Mesenchymal stem cell (in vitro differentiated cells and primary cell): ENCODE measurements at regions not wholly inside any gene's neighbourhood (a gene's known extent, or its start where the extent isn't known, plus 50 kb on each side); places are given as distances from the start of the nearest gene placed in this dataset.
"Not testable (repeated sequence)": the region's sequence is repeated elsewhere in the genome, so short reads cannot be mapped to it uniquely, and the experiment has no call there.

Source experiments
- DNase-seq: peaks from one replicate; pipeline ENCODE4 v3.0.0-alpha.2; 2013
- H2AFZ ChIP-seq: one replicate; pipeline ENCODE4 v1.6.1; 2013; ENCODE audit warnings: low read depth, mild to moderate bottlenecking, control low read depth, inconsistent platforms, low read length, moderate library complexity
- H2AK5ac ChIP-seq: 2 replicates; pipeline ENCODE4 v1.6.1; 2013; ENCODE audit warnings: low read length, moderate library complexity, mild to moderate bottlenecking, inconsistent platforms; ENCODE audit not compliant: severe bottlenecking
- H2BK120ac ChIP-seq: one replicate; pipeline ENCODE4 v1.6.1; 2013; ENCODE audit warnings: low read depth, mild to moderate bottlenecking, inconsistent platforms, low read length, moderate library complexity
- H2BK12ac ChIP-seq, 2 experiments: one replicate each; pipeline ENCODE4 v1.6.1; 2013; ENCODE audit warnings: inconsistent platforms in 2 of 2, low read length in 2 of 2, mild to moderate bottlenecking in 2 of 2, moderate library complexity in 2 of 2, control low read depth in 1 of 2
- H2BK15ac ChIP-seq: one replicate; pipeline ENCODE4 v1.6.1; 2013; ENCODE audit warnings: mild to moderate bottlenecking, low read depth, inconsistent platforms; ENCODE audit not compliant: poor library complexity, severe bottlenecking
- H2BK5ac ChIP-seq: 2 replicates; pipeline ENCODE4 v1.6.1; 2013; ENCODE audit warnings: low read depth, mild to moderate bottlenecking, low read length, control low read depth, inconsistent platforms; ENCODE audit not compliant: poor library complexity, severe bottlenecking
- H3K14ac ChIP-seq, 2 experiments: one replicate each; pipeline ENCODE4 v1.6.1; 2013; ENCODE audit warnings: inconsistent platforms in 2 of 2, low read length in 2 of 2, control low read depth in 1 of 2, mild to moderate bottlenecking in 1 of 2, moderate library complexity in 1 of 2
- H3K18ac ChIP-seq, 2 experiments: one replicate each; pipeline ENCODE4 v1.6.1; 2013; ENCODE audit warnings: inconsistent platforms in 2 of 2, low read length in 2 of 2, control low read depth in 1 of 2, low read depth in 1 of 2, mild to moderate bottlenecking in 1 of 2
- H3K23ac ChIP-seq, 2 experiments: one replicate each; pipeline ENCODE4 v1.6.1; 2013; ENCODE audit warnings: inconsistent platforms in 2 of 2, low read length in 2 of 2, mild to moderate bottlenecking in 2 of 2, moderate library complexity in 2 of 2, control low read depth in 1 of 2
- H3K27ac ChIP-seq: 2 replicates; pipeline ENCODE4 v1.5.1; 2013; ENCODE audit warnings: mild to moderate bottlenecking, moderate library complexity, low read length, control low read depth, inconsistent platforms; ENCODE audit not compliant: poor library complexity, severe bottlenecking
- H3K27me3 ChIP-seq, 2 experiments: 2 replicates each; pipeline versions ENCODE4 v1.6.1 to v1.7.0; 2013; ENCODE audit warnings: low read length in 2 of 2, mild to moderate bottlenecking in 2 of 2, moderate library complexity in 2 of 2, control low read depth in 1 of 2, inconsistent platforms in 1 of 2; ENCODE audit not compliant: control insufficient read depth in 1 of 2, insufficient read depth in 1 of 2
- H3K36me3 ChIP-seq, 2 experiments: 2 replicates each; pipeline versions ENCODE4 v1.6.1 to v1.7.0; 2013; ENCODE audit warnings: low read length in 2 of 2, control low read depth in 1 of 2, inconsistent platforms in 1 of 2, low read depth in 1 of 2, mild to moderate bottlenecking in 1 of 2; ENCODE audit not compliant: insufficient read depth in 2 of 2, control insufficient read depth in 1 of 2
- H3K4ac ChIP-seq, 2 experiments: one replicate each; pipeline ENCODE4 v1.6.1; 2013; ENCODE audit warnings: inconsistent platforms in 2 of 2, low read length in 2 of 2, mild to moderate bottlenecking in 2 of 2, moderate library complexity in 2 of 2, control low read depth in 1 of 2, low read depth in 1 of 2
- H3K4me1 ChIP-seq: 2 replicates; pipeline ENCODE4 v1.6.1; 2013; ENCODE audit warnings: low read depth, low read length, control low read depth; ENCODE audit not compliant: control insufficient read depth, insufficient read depth
- H3K4me2 ChIP-seq: 2 replicates; pipeline ENCODE4 v1.6.1; 2013; ENCODE audit warnings: low read length, mild to moderate bottlenecking, inconsistent platforms; ENCODE audit not compliant: poor library complexity, severe bottlenecking
- H3K4me3 ChIP-seq, 2 experiments: 2 replicates each; pipeline versions ENCODE4 v1.5.1 to v1.7.0; 2013; ENCODE audit warnings: low read length in 2 of 2, mild to moderate bottlenecking in 2 of 2, control low read depth in 1 of 2, low read depth in 1 of 2; ENCODE audit not compliant: insufficient read depth in 1 of 2
- H3K79me1 ChIP-seq: replicated peaks from 2 replicates; pipeline ENCODE4 v1.6.1; 2013; ENCODE audit warnings: mild to moderate bottlenecking, control low read depth, low read length, inconsistent platforms; ENCODE audit not compliant: poor library complexity, severe bottlenecking
- H3K9ac ChIP-seq: 2 replicates; pipeline ENCODE4 v1.7.0; 2013; ENCODE audit warnings: mild to moderate bottlenecking, low read length, moderate library complexity
- H3K9me3 ChIP-seq: 2 replicates; pipeline ENCODE4 v1.7.0; 2013; ENCODE audit warnings: mild to moderate bottlenecking, low read length; ENCODE audit not compliant: control insufficient read depth
- H4K8ac ChIP-seq: one replicate; pipeline ENCODE4 v1.6.1; 2013; ENCODE audit warnings: inconsistent platforms, mild to moderate bottlenecking, low read length, moderate library complexity
- H4K91ac ChIP-seq: one replicate; pipeline ENCODE4 v1.6.1; 2013; ENCODE audit warnings: mild to moderate bottlenecking, low read length, inconsistent platforms
- WGBS: methylation state at CpG from one replicate; pipeline ENCODE4 v1.1.7; 2013; ENCODE audit warnings: mixed read lengths; 5-methylcytosine and 5-hydroxymethylcytosine counted together

DNA sequence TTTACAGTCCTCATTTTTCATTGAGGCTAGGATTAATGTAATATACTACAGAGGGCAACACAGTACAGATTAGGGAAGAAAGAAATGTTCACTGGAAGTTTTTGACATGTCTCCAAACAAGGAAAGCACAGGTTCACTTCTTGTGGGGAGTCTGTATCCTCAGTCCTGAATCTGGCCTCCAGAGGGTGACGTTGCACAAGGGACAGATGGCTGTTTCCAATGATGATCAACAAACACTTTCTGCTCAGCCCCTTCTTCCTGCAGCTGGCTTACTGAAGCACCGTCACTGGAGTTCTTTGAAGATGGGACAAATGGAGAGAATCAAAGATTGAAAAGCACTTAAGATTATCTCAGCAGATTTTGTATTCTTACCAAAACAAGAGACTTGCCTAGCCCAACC lies 123.3 kb upstream of the OR4E1 start:
- no peak overlapping the region for H3K27ac ChIP-seq
- no peak overlapping the region for H3K4me2 ChIP-seq

DNA sequence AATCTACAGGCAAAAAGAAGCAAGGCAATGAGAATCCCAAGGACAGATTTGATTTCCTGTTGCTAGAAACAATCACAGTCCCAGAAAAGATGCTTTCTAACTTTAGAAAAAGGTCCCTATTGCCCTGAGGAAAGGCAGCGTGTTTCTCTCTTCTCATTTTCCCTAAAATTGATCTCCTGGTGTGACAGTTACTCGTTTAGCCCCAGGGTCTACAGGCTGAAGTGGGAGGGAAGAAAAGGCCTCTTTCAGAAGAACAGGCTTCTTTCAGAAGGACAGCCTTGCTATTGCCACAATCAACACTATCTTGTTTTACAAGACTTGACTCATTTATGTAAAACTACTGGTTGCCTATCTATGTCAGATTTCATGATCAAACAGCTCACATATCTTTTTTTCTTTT lies 121.8 kb upstream of the OR4E1 start:
- H4K91ac ChIP-seq, result no peak overlapping the region
- H4K8ac ChIP-seq, result no peak overlapping the region
- no peaks in the 10 kb centered on the region for H3K4me1 ChIP-seq
- no peak overlapping the region for H2BK15ac ChIP-seq
- WGBS, result no CpG with 5 or more reads among the region's 2 CpGs
- no peak overlapping the region for H3K4me3 ChIP-seq
- H3K4ac ChIP-seq, result no peak overlapping the region
- H3K27me3 ChIP-seq, result no peaks in the 10 kb centered on the region
- H3K27ac ChIP-seq, result no peak overlapping the region
- no peaks in the 10 kb centered on the region for H3K36me3 ChIP-seq
- no peaks in the 10 kb centered on the region for H3K79me1 ChIP-seq
- no peaks in the 10 kb centered on the region for H3K9me3 ChIP-seq
- no peak overlapping the region for H3K9ac ChIP-seq
- no peak overlapping the region for H3K18ac ChIP-seq
- no peak overlapping the region for H2BK120ac ChIP-seq
- no peak for DNase-seq
- H3K23ac ChIP-seq, result no peak overlapping the region
- H2AFZ ChIP-seq, result no peak overlapping the region
- no peak overlapping the region for H2BK12ac ChIP-seq
- no peak overlapping the region for H3K4me2 ChIP-seq
- H2BK5ac ChIP-seq, result no peak overlapping the region
- no peak overlapping the region for H3K14ac ChIP-seq
- no peak overlapping the region for H2AK5ac ChIP-seq

More for the DNA sequence above, 123.3 kb upstream of the OR4E1 start:
- DNase-seq, result no peak
- no peak overlapping the region for H3K4ac ChIP-seq
- no peak overlapping the region for H3K14ac ChIP-seq
- H2BK12ac ChIP-seq, result no peak overlapping the region
- H3K23ac ChIP-seq, result no peak overlapping the region
- H4K91ac ChIP-seq, result no peak overlapping the region
- no peak overlapping the region for H2BK15ac ChIP-seq
- no peak overlapping the region for H2BK5ac ChIP-seq
- 75% methylated on average over 2 of the region's 2 CpGs for WGBS
- H2AK5ac ChIP-seq, result no peak overlapping the region
- H3K18ac ChIP-seq, result no peak overlapping the region
- no peaks in the 10 kb centered on the region for H3K27me3 ChIP-seq
- H4K8ac ChIP-seq, result no peak overlapping the region
- no peaks in the 10 kb centered on the region for H3K79me1 ChIP-seq
- H3K4me1 ChIP-seq, result no peaks in the 10 kb centered on the region
- H3K4me3 ChIP-seq, result no peak overlapping the region
- no peak overlapping the region for H2AFZ ChIP-seq
- H2BK120ac ChIP-seq, result no peak overlapping the region
- no peaks in the 10 kb centered on the region for H3K9me3 ChIP-seq
- H3K36me3 ChIP-seq, result no peaks in the 10 kb centered on the region
- no peak overlapping the region for H3K9ac ChIP-seq

DNA sequence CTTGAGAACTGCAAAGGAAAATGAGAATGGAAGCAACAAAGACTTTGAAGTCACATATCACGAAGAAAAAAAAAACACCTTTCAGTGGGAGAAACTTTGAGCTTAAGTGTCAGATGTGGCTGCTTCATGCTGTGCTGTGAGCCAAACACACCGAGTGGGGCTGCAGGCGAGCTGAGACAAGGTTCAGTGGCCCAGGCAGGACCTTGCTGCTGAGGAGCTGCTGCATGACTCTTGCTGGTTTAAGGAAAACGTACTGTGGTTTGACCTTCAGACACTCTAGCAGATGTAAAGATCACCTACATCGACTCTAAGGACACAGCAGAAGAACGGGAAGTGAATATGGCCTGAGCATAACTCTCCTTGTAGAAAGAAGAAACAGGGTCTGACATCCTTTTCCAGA lies 118.1 kb upstream of the OR4E1 start:
- Histone ChIP-seq H4K91ac (no peak overlapping the region), H2BK15ac (no peak overlapping the region), H2AK5ac (no peak overlapping the region), H3K27ac (no peak overlapping the region), H2BK12ac (no peak overlapping the region), H3K14ac (no peak overlapping the region), H3K9ac (no peak overlapping the region), H3K79me1 (no peaks in the 10 kb centered on the region), H3K36me3 (no peaks in the 10 kb centered on the region), H3K4ac (no peak overlapping the region), H3K4me1 (no peaks in the 10 kb centered on the region), H3K23ac (no peak overlapping the region), H2BK5ac (no peak overlapping the region), H4K8ac (no peak overlapping the region), H3K4me3 (no peak overlapping the region), H3K4me2 (no peak overlapping the region), H3K9me3 (no peaks in the 10 kb centered on the region), H3K18ac (no peak overlapping the region), H2BK120ac (no peak overlapping the region), H3K27me3 (no peaks in the 10 kb centered on the region), H2AFZ (no peak overlapping the region)
- DNase-seq, result no peak
- WGBS, result 67% methylated on average over 5 of the region's 6 CpGs

DNA sequence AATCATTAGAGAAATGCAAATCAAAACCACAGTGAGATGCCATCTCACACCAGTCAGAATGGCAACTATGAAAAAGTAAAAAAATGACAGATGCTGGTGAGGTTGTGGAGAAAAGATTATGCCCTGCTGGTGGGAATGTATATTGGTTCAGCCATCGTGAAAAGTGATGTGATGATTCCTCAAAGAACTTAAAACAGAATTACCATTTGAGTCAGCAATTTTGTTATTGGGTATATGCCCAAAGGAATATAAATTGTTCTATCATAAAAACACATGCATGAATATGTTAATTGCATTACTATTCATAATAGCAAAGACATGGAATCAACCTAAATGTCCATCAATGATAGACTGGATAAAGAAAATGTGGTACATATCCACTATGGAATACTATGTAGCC lies 115.1 kb upstream of the OR4E1 start:
- H3K14ac ChIP-seq, H2BK12ac ChIP-seq, H2AK5ac ChIP-seq, DNase-seq, H3K4me1 ChIP-seq, H3K23ac ChIP-seq, H3K4me3 ChIP-seq, H3K36me3 ChIP-seq, H2BK5ac ChIP-seq, H3K4me2 ChIP-seq, H3K79me1 ChIP-seq, H3K27me3 ChIP-seq, H3K18ac ChIP-seq, H4K8ac ChIP-seq, H2BK15ac ChIP-seq, H3K4ac ChIP-seq, H4K91ac ChIP-seq, H3K9me3 ChIP-seq, H2BK120ac ChIP-seq, H3K9ac ChIP-seq, H3K27ac ChIP-seq, H2AFZ ChIP-seq: not testable (repeated sequence)
- 40% methylated on average over 1 of the region's 1 CpG for WGBS
